GM12874 (cell line): ENCODE measurements at regions not wholly inside any gene's neighbourhood (a gene's known extent, or its start where the extent isn't known, plus 50 kb on each side); places are given as distances from the start of the nearest gene placed in this dataset.

Experiments used
- TF ChIP-seq, protein P1 (sequence below): IDR thresholded peaks from 2 replicates; pipeline ENCODE4 v1.5.1; 2011; ENCODE audit warnings: low read depth, mild to moderate bottlenecking, control low read depth, low read length, moderate library complexity; ENCODE audit not compliant: insufficient read depth

DNA sequence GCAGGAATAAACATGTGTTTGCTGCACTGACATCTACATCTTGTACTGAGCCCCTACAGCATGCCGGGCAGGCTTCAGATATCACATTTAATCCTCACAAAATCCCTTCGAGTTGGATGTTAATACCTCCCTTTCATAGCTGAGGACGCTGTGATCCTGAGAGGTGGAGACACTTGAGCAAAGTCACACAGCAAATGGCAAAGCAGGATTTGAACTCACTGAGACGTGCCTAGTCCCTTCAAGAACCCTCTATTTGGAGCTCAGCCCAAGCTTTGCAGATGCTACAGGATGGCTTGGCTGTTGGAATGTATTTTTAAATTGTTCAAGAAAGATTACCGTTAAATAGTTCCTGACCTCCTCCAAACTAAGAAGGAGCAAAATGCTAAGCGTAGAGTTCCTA is 64.6 kb upstream of the SLC6A6 start:
- TF ChIP-seq, protein P1, sequence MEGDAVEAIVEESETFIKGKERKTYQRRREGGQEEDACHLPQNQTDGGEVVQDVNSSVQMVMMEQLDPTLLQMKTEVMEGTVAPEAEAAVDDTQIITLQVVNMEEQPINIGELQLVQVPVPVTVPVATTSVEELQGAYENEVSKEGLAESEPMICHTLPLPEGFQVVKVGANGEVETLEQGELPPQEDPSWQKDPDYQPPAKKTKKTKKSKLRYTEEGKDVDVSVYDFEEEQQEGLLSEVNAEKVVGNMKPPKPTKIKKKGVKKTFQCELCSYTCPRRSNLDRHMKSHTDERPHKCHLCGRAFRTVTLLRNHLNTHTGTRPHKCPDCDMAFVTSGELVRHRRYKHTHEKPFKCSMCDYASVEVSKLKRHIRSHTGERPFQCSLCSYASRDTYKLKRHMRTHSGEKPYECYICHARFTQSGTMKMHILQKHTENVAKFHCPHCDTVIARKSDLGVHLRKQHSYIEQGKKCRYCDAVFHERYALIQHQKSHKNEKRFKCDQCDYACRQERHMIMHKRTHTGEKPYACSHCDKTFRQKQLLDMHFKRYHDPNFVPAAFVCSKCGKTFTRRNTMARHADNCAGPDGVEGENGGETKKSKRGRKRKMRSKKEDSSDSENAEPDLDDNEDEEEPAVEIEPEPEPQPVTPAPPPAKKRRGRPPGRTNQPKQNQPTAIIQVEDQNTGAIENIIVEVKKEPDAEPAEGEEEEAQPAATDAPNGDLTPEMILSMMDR = no peak

DNA sequence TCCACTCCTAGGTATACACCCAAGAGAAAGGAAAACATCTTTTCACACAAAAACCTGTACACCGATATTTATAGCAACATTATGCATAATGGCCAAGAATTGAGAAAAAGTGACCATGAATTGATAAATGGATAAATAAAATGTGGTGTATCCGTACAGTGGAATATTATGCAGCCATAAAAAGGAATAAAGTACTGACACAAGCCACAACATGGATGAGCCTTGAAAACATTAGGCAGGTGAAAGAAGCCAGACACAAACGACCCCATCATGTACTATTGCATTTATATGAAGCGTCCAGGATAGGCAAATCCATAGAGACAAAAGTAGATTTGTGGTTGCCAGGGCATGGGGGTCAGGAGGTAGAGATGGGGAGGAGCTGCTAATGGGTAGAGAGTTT is 64.2 kb upstream of the SLC6A6 start:
- TF ChIP-seq, protein P1 = no peak

DNA sequence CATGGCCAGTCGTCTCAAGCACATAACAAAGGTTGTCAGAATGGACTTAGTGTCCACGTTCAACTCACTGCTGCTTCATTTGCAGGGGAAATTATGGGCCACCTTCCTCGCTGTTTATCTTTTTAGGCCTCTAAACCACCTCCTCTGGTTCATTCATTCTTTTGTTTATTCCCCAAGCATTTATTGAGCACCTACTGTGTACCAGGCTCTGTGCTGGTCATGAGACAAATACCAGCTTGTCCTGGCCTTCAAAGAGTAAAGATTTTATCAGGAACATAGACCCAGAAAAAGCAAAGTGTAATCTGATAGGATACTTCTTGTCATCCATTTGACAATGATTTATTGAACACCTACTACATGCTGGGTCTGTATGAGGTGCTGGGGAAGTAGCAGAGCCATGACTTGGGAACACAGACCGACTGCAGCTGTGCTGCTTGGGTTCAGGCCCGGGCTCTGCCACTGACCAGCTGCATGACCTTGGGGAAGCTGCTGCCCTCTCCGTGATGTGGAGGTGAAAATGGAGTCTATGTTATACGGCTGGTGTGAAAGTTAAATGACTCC is 63.4 kb upstream of the SLC6A6 start:
- TF ChIP-seq, protein P1 = no peak

GRCh38 chr3:14340960-14341708 is 61.3 kb upstream of the SLC6A6 start:
- TF ChIP-seq, protein P1 = no peak

GRCh38 chr3:14343338-14344112 is 58.9 kb upstream of the SLC6A6 start:
- TF ChIP-seq, protein P1 = no peak

DNA sequence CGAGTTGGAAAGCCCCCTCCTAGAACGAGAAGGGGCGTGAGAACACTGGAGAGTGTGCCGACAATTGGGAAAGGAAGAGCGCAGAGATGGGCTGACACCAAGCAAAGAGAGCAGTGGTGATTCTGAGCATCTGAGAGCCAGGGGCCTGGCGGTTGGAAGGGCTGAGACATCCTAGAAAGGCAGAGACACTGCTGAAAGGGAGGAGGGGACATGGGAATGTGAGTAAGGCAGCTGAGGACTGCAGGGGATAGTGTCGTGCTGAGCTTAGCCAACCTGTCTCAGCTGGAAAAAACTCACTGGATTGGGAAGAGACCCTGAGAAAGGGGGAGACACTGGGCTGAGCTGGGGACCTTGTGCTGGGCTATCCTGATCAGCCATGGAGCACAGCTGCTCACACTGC is 58.1 kb upstream of the SLC6A6 start:
- TF ChIP-seq, protein P1 = no peak

- TF ChIP-seq, protein P1 = no peak
Observed at GRCh38 chr3:14345496-14346150, 56.8 kb upstream of the SLC6A6 start.
